NCI-H82 treated with DMSO at 0.1 percent for 48 hours (cell line): ENCODE measurements at regions not wholly inside any gene's neighbourhood (a gene's known extent, or its start where the extent isn't known, plus 50 kb on each side); places are given as distances from the start of the nearest gene placed in this dataset.

Experiments used
- DNase-seq: peaks from one replicate; lab custom pipeline; 2025; ENCODE audit not compliant: unreplicated experiment; lab: John Stamatoyannopoulos, UW

DNA sequence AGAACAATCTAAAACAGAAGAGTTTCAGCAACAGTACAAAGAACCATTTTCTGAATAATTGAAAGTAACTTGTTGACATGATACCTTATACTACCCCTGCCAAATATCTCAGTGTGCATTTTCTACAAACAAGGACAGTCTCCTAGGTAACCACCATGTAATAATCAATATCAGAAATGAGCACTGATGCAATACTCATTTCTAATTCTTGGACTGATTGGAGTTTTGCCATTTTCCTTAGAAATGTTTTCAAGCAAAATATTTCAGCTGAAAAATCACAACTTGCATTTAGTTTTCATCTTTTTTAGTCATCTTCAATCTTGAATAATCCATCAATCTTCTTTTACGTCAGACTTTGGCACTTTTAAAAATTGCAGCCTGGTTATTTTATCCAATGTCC lies 420.2 kb downstream of the CDC14C start:
- no peak for DNase-seq

DNA sequence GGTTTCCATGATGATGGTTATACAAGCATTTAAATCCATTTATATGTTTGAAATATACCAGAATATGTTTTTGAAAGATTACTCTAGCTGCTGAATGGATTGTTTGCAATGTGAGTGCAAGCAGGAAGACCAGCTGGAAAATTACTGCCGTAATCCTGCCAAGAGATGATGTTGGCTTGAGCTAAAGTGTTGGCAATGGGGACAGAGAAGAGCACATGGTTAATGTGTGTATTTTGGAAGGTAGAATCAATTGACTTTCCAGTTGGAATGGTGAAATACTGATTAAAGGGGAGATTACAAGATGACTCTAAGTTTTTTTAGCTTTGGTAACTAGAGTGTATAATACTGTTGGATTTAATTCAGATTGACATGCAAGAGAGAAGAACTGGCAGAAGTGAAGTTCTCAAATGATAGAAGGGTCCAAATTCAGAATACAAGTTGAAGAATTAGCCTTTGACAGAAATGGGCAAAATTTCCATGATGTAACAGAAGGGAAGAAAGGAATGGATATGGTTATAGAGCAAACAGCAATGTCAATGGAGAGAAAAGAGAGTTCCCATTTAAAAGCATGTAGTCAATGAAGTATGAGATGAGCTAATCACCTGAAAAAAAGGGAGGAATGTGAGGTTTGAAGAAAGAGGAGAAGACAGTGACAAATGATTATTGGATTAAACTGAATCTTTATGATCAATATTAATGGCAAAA lies 422.0 kb downstream of the CDC14C start:
- no peak for DNase-seq

DNA sequence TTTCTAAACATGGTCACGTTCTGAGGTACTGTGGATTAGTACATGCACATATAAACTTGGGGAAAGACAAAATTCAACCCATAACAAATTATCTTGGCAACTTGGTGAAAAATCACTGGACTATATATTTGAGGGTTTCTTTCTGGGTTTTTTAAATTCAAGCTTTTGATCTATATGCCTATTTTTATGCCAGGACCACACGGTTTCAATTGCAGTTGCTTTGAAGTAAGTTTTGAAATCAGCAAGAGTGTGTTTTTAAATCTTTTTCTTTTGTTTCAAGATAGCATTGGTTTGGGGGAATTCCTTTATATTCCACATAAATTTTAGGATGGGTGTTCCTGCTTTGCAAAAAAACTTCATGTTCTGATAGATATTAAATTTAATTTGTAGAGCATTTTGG lies 406.4 kb upstream of the VWC2 start:
- no peak for DNase-seq

DNA sequence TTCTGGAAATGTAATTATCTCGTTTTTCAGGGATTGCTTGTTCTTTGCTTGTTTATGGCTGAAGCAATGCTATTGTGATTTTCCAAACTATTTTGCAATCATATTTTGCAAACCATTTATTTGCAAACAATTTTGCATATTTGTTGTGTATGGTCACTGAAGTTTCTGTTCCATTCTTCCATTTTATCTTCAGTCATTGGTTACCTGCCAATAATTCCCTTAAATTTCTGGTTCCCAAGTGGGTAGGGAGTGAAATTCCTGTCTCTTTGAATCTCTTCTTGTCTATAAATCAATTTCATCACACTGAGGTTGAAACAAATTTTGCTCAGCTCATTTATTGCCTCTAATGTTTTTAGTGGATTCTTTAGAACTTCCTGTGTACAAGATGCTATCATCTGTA lies 401.7 kb upstream of the VWC2 start:
- DNase-seq = no peak

DNA sequence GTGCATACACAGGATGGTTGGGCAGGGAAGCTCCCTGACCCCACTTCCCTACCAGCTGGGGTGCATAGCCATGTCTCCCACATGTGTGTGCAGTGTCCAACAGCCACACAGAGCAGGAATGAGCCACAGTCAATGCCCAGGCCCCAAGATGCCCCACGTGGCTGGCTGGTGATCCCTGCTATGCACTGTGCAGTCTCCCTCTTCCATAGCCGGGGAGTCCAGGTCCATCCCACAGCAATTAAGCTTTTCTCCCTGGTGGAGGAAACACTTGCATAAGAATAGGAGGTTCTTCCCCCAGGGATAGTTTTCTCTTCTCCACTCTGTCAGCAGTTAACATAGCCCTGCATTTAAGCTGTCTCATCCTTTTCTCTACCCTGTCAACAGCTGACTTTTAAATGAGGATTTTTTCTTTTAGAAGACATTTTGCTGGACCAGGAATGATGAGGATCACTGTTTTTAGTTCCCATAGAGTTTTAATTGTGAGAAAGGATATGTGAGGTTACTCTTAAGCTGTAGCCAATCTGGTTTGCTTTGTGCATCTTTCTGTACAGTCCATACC lies 396.5 kb upstream of the VWC2 start:
- no peak for DNase-seq

DNA sequence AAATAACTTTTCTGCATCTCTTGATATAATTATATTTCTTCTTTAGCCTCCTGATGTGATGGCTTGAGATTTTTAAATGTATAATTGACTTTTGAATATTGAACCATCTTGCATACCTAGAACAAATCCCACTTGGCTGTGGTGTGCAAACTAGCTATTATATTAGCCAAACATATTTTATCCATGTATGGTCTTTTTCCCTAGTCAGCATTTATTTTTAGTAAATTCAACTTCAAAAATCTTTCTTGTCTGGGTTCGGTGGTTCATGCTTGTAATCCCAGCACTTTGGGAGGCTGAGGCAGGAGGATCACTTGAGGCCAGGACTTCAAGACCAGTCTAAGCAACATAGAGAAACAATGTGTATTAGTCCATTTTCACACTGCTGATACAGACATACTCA lies 386.6 kb upstream of the VWC2 start:
- no peak for DNase-seq

DNA sequence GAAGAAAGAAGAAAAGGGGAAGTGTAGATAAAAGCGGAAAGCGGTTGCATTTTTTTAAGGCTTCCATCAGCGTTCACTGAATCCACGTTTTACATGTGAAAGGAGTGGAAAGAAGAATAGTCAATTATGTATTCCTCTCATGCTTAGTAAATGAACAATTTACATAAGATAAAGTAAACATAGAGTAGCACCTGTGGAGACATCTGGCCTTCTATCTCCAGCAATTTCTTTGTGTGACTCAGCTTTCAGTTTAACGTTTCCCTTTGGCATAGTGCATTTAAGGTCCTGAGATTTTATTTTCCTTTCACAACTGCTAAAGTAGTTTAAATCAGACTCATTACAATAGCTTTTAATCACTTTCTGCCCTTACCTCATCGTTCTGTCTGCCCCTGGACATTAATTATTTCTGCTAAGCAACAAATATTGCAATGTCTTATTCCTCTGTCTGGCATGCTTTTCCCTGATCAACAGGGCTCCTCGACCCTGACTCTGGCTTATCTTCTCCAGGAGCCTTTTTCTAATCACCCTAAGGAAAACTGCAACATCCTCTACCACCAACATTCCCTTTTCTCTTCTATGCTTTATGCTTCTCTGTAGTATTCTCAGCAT lies 383.5 kb upstream of the VWC2 start:
- no peak for DNase-seq

DNA sequence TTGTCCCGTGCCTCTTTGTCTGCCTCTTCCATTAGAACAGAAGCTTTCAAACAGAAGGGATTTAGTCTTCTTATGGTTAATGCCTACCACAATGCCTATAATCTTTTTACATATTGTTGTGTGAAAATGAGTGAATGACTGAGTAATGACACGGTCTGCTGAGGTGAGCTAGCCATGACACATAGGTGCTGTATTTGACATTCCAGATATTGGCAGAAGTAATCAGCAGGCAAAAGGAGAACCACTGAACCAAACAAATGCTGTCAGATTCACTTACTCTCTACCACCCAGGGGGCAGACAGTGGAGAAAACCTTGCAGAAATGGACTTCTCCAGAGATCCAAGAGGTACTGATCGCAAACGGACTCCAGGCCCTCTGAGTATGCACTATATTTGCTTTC lies 377.2 kb upstream of the VWC2 start:
- peak; percentile 5 for DNase-seq

DNA sequence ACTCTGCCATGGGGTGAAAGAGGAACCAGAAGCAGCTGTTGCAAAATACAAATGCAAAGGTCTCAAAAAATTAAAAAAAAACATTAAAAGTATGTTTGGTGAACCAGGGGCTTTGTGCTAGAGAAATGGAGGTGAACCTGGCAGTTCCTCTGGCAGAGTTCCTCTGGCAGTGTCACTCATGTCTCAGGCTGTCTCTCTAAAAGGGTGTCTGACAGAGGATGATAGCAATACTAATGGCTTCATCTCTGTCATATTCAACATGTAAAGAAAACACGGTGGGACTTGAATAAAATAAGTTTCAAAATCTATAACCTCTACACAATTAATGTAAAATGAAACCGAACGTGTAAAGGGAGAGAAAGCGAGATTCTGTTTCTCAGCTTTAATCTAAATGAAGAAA lies 375.7 kb upstream of the VWC2 start:
- DNase-seq = no peak

DNA sequence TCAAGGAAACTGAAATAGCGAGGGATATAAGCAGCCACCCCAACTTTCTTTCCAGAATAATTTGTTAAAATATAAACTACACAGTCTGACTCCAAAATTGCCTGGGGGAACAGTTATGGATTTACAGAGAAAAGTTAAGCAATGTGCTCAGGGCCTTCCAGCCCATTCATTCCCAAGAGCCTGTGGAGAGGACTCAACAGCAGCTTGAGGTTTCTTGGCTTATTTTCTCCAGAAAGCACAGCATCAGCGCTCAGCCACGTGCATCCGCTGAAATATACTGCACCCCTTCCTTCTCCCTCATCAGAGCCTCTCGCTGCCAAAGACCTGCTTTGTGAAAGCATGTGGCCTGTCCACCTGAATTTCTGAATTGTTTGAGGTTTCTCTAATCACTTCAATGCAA lies 375.2 kb upstream of the VWC2 start:
- no peak for DNase-seq

DNA sequence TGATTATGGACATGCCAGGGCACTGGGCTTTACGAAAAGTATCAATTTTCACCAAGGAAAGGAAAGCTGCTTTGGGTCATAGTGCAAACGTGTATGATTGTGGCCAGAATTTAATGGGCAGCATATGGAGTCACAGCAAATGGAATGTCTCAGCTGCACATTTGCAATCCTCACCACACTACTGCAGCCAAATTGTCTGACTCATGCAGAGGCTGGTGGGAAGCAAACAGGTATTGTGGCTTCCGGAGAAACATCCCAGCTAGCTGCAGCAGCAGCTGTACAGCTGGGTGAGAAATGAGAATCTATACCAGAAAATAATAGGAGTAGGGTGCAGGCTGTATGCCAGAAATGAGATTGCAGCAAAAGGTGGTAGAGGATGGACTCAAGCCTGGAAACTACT lies 374.7 kb upstream of the VWC2 start:
- no peak for DNase-seq

DNA sequence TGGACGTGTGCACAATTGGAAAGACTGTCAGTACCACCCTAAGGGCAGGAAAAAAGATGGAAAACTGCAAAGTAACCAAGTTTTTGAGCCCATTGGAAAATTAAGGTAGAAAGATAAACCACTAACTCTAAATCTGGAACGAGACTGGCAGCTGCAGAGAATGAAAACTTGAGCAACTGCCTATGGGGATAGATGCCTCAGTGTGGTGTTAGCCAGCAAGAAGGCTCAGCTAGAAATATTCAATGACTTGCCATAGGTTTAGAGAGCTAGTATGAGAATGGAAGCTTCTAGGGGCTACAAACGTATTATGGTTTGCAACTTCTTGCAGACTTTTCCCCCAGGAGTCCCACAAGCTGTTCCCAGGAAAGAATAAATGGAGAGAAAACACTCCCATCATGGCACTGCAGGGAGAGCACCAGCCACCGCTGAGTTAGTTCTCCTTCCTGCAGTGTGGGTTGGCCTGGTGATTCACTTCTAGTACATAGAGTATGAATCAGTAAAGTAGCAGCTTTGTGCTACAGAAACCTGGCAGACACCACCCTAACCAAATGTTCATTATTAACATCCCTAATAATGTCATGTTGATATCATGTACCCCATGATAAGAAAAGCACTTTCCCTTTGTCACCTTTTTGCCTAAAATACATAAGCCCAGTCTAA lies 372.4 kb upstream of the VWC2 start:
- no peak for DNase-seq

DNA sequence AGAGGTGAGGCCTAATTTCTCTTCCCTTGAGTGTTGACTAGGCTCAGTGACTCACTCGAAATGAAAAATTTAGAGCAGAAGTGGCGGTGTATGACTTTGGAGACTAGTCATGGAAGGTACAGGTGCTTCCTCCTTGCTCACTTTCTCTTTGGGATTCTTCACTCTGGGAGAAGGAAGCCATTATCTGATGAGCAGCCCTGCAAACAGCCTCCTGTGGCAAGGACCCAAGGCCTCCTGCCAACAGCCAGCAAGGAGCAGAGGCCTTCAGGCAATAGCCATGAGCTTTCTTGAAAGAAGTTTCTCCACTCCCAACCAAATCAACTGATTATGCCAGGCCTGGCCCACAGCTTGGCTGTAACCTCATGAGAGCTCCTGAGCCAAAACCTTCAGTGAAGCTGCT lies 369.6 kb upstream of the VWC2 start:
- DNase-seq = no peak

DNA sequence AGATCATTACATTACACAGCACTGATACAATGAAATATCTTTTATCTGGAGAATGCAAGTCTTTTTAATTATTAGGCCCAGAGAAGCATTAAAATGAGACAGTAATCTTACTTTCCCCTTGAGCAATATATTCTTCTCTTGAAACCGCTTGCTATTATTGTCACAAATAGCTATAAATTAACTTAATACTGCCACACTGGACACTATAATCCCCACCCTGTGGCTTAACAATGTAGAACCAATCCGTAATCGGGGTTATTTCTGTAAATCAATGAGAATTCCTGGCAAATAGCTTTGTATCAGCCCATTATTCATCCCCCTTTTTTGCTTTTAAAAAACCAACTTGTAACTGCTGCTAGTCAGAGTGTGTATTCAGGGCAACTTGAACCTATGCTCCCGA lies 366.2 kb upstream of the VWC2 start:
- no peak for DNase-seq

DNA sequence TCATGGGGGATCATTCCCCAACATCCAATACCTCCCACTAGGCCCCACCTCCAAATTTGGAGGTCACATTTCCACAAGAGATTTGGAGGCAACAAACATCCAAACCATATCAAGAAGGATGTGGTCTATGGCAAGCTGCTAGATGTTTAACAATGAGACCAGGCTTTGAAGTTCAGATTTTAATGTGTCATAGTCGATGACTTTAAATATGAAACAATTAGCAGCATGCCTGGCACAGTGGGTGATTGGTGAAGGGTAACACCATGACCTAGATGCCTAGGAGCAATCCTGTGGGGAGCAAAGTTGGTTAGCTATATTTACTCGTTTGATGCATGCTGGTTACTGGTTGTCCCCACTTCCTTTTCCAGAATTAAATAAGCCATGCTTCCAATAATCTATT lies 356.4 kb upstream of the VWC2 start:
- no peak for DNase-seq

DNA sequence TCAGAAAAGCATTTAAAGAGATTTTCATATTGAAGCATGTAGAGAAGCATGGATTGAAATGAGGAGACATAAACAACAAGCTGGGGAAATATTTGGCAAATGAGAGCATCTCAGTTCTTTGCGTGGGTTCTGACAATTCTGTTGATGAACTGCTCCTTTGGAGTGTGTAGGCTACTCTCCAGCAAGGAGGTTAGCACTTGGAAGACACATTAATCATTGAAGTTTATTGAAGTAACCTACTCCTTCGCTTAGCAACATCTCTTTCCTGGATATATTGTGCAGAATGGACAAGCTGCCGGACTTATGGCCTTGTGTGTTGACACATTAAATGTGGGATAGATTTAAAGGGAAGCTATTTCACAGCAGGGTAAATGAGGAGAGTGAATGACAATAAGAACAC lies 354.5 kb upstream of the VWC2 start:
- DNase-seq = no peak

DNA sequence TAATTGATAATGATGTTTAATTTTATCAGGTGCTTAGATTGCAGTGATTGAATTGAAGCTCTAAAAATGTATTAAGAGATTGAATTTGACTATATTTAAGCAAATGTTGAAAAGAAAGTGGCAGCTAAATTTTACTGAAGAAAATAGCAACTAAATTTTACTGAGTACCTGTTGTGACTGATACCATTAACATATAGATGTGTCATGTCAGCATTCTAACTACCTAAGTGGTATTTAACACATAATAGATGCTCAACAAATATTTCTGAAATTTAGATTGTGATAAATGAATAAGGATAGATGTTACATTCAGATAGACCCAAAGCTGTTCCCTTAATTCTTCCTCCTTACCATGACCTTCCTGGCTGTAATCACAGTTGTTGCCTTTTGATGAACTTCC lies 350.9 kb upstream of the VWC2 start:
- DNase-seq = no peak

DNA sequence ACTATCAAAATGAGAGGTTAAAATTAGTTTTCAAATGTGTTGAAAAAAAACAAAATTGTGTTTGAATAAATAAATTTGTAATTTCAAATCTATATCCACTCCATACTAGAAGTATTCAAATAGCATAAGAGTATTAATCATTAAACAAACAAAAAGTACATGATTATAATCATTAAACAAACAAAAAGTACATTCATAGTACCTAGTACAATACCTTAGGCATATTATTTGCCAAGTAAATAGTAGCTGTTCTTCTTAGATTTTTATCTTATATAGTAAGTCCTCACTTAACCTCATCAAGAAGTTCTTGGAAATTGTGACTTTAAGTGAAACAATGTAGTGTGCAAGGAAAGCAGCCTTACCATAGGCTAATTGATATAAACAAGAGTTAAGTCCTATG lies 349.3 kb upstream of the VWC2 start:
- DNase-seq = no peak

DNA sequence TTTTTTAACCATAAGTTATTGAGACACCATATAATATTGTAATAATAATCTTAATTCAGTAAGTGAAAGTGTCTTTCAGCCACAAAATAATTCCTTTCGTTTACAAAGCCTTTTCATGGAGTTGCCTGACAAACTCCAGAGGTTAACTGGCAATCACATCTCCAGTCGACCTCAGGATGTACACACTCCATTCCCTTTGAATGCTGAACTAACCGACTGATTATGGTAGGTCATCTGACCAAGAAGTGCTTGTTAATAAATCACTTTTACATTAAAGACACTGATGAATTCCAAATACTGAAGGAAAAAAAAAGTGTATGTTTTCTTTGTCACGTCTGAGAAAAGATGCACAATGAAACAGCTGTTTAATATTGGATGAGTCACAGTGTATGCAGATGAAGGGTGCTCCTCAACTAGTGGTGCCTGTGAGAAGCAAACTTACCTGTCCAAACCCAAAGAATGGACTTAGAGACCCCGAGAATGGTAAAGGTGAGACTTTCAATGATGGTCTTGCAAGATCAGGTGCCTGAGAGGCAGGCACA lies 348.1 kb upstream of the VWC2 start:
- no peak for DNase-seq

DNA sequence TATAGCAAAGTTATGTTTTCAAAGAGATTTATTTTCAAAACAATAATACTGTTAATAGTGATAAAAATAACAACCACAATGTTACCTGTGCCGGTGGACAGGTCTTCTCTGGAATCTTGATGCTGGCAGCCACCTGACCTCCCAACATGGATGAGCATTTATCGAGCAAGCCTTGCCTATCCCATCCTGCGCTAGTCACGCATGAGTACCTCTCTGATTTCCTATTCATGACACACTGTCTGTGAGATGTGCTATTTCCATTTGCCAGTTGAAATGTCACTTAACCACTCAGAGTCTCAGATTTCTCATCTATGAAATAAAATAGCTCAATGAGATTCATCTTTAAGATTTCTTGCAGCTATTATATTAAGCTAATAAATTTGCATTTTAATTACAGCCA lies 341.2 kb upstream of the VWC2 start:
- no peak for DNase-seq

DNA sequence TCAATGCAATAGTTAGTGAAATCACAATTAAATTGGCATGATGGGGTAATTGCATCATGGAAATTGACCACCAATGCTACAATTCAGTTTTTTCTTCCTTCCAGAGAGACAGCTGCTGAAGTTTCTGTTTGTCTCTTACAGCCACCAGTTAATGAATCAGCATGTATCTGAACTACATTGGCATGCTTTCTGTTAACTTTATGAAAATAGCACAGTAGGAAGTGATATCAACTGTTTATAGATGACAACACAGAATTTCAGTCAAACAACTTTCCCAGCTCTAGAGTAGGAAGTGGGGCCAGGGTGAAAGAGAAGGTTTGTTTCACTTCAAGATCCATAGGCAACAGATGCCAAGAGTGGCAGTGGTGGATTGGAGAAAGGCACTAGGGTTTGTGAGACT lies 339.6 kb upstream of the VWC2 start:
- DNase-seq = no peak

DNA sequence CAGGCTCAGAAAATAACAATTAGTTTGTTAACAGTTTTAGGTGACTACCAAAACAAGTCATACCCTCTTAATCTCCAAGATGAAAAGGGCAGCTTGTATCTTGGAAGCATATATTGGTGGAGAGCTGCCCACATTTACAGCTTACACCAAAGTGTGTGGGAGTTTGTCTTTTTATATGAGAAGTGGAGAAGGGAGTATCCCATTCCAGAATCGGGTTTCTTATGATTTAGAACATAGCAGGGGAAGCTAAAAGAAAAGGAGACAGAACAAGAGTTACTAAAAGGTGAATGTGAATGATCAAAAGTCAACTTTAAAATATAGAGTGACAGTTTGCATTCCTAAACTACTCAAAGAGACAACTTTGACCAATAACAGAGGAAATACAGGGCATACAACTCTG lies 338.6 kb upstream of the VWC2 start:
- no peak for DNase-seq
